ENCODE measurements at regions not wholly inside any gene's neighbourhood (a gene's known extent, or its start where the extent isn't known, plus 50 kb on each side); places are given as distances from the start of the nearest gene placed in this dataset.

- no peak overlapping the region for H2BK5ac ChIP-seq (ENCODE audit: insufficient read length, low read length)
- no peak overlapping the region for H2BK12ac ChIP-seq (ENCODE audit: insufficient read length, low read depth, low read length)
- H3K27ac ChIP-seq (ENCODE audit: insufficient read length, low read depth, low read length), result no peak overlapping the region
- Mint-ChIP-seq H3K36me3 (ENCODE audit: insufficient read depth in 1 of 3, low read depth in 3 of 3) (peaks cover 0 to 4% (median 0%) of the 10 kb centered on the region in 3 experiments; a peak in 2 of 7 replicates), H3K27ac (peak overlapping the region in 1 of 3 experiments; percentile 52; a peak in 2 of 7 replicates), H3K4me3 (no peak overlapping the region), H3K4me1 (peaks cover 8 to 9% of the 10 kb centered on the region in 2 experiments), H3K27me3 (ENCODE audit: low read depth) (no peaks in the 10 kb centered on the region; the same call in 1 of the 2 replicates), H3K9me3 (peaks cover 3 to 9% of the 10 kb centered on the region in 2 experiments; a peak in 4 of 5 replicates)
- H3K79me1 ChIP-seq (ENCODE audit: insufficient read depth, low read depth, low read length, poor library complexity, severe bottlenecking), result no peaks in the 10 kb centered on the region
- TF ChIP-seq, protein P1, sequence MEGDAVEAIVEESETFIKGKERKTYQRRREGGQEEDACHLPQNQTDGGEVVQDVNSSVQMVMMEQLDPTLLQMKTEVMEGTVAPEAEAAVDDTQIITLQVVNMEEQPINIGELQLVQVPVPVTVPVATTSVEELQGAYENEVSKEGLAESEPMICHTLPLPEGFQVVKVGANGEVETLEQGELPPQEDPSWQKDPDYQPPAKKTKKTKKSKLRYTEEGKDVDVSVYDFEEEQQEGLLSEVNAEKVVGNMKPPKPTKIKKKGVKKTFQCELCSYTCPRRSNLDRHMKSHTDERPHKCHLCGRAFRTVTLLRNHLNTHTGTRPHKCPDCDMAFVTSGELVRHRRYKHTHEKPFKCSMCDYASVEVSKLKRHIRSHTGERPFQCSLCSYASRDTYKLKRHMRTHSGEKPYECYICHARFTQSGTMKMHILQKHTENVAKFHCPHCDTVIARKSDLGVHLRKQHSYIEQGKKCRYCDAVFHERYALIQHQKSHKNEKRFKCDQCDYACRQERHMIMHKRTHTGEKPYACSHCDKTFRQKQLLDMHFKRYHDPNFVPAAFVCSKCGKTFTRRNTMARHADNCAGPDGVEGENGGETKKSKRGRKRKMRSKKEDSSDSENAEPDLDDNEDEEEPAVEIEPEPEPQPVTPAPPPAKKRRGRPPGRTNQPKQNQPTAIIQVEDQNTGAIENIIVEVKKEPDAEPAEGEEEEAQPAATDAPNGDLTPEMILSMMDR (conservative IDR thresholded peaks at IDR 0.05), result no peak
- H3K4ac ChIP-seq (ENCODE audit: low read depth, low read length), result no peak overlapping the region
- no peak overlapping the region for H2AFZ ChIP-seq (ENCODE audit: low read length)
- H2AK5ac ChIP-seq (ENCODE audit: insufficient read length, low read length), result no peak overlapping the region
- no peaks in the 10 kb centered on the region for H3K23me2 ChIP-seq (ENCODE audit: insufficient read length, low read depth, low read length, poor library complexity, severe bottlenecking)
- H3K27me3 ChIP-seq (ENCODE audit: insufficient read depth, low read length), result no peaks in the 10 kb centered on the region
- no peaks in the 10 kb centered on the region for H3K79me2 ChIP-seq (ENCODE audit: insufficient read depth, low read length)
- no peak overlapping the region for H3T11ph ChIP-seq (ENCODE audit: low read length)
- H3K4me2 ChIP-seq (ENCODE audit: insufficient read depth, insufficient read length, low read length), result no peak overlapping the region
- no peak overlapping the region for H2BK15ac ChIP-seq (ENCODE audit: low read depth, low read length)
- H3K14ac ChIP-seq (ENCODE audit: insufficient read depth, low read length), result no peak overlapping the region
- H4K91ac ChIP-seq (ENCODE audit: insufficient read length, low read depth, low read length), result no peak overlapping the region
- no peak overlapping the region for H4K5ac ChIP-seq (ENCODE audit: insufficient read length, low read depth, low read length)
- H2BK120ac ChIP-seq (ENCODE audit: low read depth, low read length, poor library complexity, severe bottlenecking), result no peak overlapping the region
- H2BK20ac ChIP-seq (ENCODE audit: low read depth, low read length, poor library complexity, severe bottlenecking), result no peak overlapping the region
- no peaks in the 10 kb centered on the region for H3K4me1 ChIP-seq (ENCODE audit: insufficient read depth, low read length)
- no peaks in the 10 kb centered on the region for H3K9me3 ChIP-seq (ENCODE audit: control insufficient read depth, low read depth, low read length)
- no peaks in the 10 kb centered on the region for H4K20me1 ChIP-seq (ENCODE audit: control insufficient read depth, insufficient read depth, insufficient read length)
- H3K23ac ChIP-seq (ENCODE audit: insufficient read length, low read depth, low read length), result no peak overlapping the region
- no peak overlapping the region for H3K9ac ChIP-seq (ENCODE audit: extremely low read depth, insufficient read length, low read length)
- no peak overlapping the region for H3K56ac ChIP-seq (ENCODE audit: insufficient read length, low read depth, low read length)
- H4K8ac ChIP-seq (replicated peaks; ENCODE audit: insufficient read length, low read depth, low read length), result no peak overlapping the region
- WGBS (ENCODE audit: extremely low coverage, insufficient read length, low lambda C conversion rate), result no CpG with 5 or more reads among the region's 2 CpGs
- H3K18ac ChIP-seq (ENCODE audit: insufficient read length, low read depth, low read length), result no peak overlapping the region
- DNase-seq, result no peak
These were observed 81.1 kb downstream of the STMND1 start for GRCh38 chr6:17182961-17183360.

All from H9 (cell line).